SU-DHL-6 (cell line): ENCODE measurements at regions not wholly inside any gene's neighbourhood (a gene's known extent, or its start where the extent isn't known, plus 50 kb on each side); places are given as distances from the start of the nearest gene placed in this dataset.

ENCODE experiments used
- CTCF ChIP-seq: fragments of 200-600 bp; sonication (generic); IDR thresholded peaks from one replicate; pipeline ENCODE4 v1.5.1; 2017; ENCODE audit warnings: antibody characterized with exemption, mild to moderate bottlenecking, low read length, moderate library complexity; ENCODE audit not compliant: insufficient read depth, poor library complexity, severe bottlenecking
- EZH2phosphoT487 ChIP-seq: fragments of 200-600 bp; sonication (generic), shearing (Covaris generic); conservative IDR thresholded peaks from 2 replicates; pipeline ENCODE4 v1.6.1; 2018; ENCODE audit warnings: mild to moderate bottlenecking, antibody characterized with exemption, low read length, moderate library complexity, mixed read lengths

DNA sequence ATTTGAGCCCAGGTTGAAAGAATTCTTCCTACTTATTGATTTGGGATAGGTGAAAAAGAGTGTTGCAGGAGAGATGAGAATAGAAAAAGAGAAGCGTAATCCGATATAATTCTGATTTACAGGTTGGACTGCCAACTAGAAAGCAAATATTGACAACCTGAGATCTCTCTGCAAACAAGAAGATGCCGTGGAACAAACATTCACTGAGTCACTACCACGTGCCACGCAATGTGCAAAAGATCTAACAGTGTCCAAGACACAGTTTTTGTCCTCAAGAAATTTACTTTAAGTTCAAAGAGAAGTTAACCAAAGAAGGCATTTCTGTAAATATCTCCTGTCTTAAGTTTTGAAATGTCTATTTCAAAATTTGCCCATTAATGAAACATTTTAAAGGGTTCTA is 578.0 kb upstream of the ARID1B start:
- TF ChIP-seq CTCF (no peak), EZH2phosphoT487 (no peak)
